Tibial nerve (tissue), 4 donors: ENCODE measurements at regions not wholly inside any gene's neighbourhood (a gene's known extent, or its start where the extent isn't known, plus 50 kb on each side); places are given as distances from the start of the nearest gene placed in this dataset.

Experiments
- DNase-seq, 2 donors: peaks; one replicate each; pipeline ENCODE4 v3.0.0-alpha.2; 2019; ENCODE audit warnings: low spot score in 2 of 2
- H3K27ac ChIP-seq, 4 donors: fragments of 200-600 bp; sonication (generic) in 3 of 4; one replicate each; pipeline ENCODE4 v1.5.1; 2017 to 2019; ENCODE audit warnings: mild to moderate bottlenecking in 1 of 4
- H3K27me3 ChIP-seq, 2 donors: fragments of 200-600 bp; sonication (generic) in 1 of 2; one replicate each; pipeline versions ENCODE4 v1.5.1 to v1.6.0; 2017 to 2019
- H3K36me3 ChIP-seq, 3 donors: fragments of 200-600 bp; sonication (generic); one replicate each; pipeline ENCODE4 v1.5.1; 2018 to 2019
- H3K4me1 ChIP-seq, 4 donors: fragments of 200-600 bp; sonication (generic) in 3 of 4; one replicate each; pipeline ENCODE4 v1.5.1; 2017 to 2019
- H3K4me3 ChIP-seq, 4 donors: fragments of 200-600 bp; sonication (generic) in 3 of 4; one replicate each; pipeline ENCODE4 v1.5.1; 2017 to 2019; ENCODE audit warnings: mild to moderate bottlenecking in 1 of 4, moderate library complexity in 1 of 4
- H3K9me3 ChIP-seq, 4 donors: fragments of 200-600 bp; sonication (generic) in 3 of 4; one replicate each; pipeline ENCODE4 v1.5.1; 2017 to 2019
- CTCF ChIP-seq, 5 experiments: fragments of 200-600 bp in 3 of 5; fragments of 450-650 bp in 2 of 5; sonication (generic) in 3 of 5; IDR thresholded peaks; one replicate each; pipeline ENCODE4 v1.5.1; 2016 to 2019; ENCODE audit warnings: antibody characterized with exemption in 5 of 5, mild to moderate bottlenecking in 3 of 5, moderate library complexity in 2 of 5
- EP300 ChIP-seq, 2 donors: sonication (generic); formaldehyde crosslinking; IDR thresholded peaks; one replicate each; pipeline ENCODE4 v1.6.1; 2017; ENCODE audit warnings: antibody characterized with exemption in 2 of 2, mild to moderate bottlenecking in 1 of 2
- POLR2A ChIP-seq, 2 donors: fragments of 450-650 bp; IDR thresholded peaks; one replicate each; pipeline ENCODE4 v1.6.1; 2017; ENCODE audit warnings: antibody characterized with exemption in 2 of 2, mild to moderate bottlenecking in 2 of 2, moderate library complexity in 2 of 2
- WGBS, 2 donors: methylation state at CpG; one replicate each; pipeline ENCODE4 v1.1.5; 2018; 5-methylcytosine and 5-hydroxymethylcytosine counted together

- Histone ChIP-seq H3K36me3 (no peaks in the 10 kb centered on the region), H3K27ac (no peak overlapping the region), H3K27me3 (peaks cover 0 to under 1% of the 10 kb centered on the region in 2 donors), H3K4me1 (no peaks in the 10 kb centered on the region), H3K9me3 (peaks cover 0 to 4% (median 0%) of the 10 kb centered on the region in 4 donors), H3K4me3 (no peak overlapping the region)
- no peak for TF ChIP-seq EP300 (IDR thresholded peaks at IDR 0.05)
- no peak for TF ChIP-seq POLR2A (IDR thresholded peaks at IDR 0.05)
- TF ChIP-seq CTCF (IDR thresholded peaks at IDR 0.05) = no peak
- WGBS, 2 donors = 85 to 92% methylated on average over 7 of the region's 7 CpGs
- no peak for DNase-seq
Measured at GRCh38 chr17:77565166-77565565, 393.3 kb upstream of the TNRC6C start.

- no peak for TF ChIP-seq POLR2A (IDR thresholded peaks at IDR 0.05)
- no peak for TF ChIP-seq EP300 (IDR thresholded peaks at IDR 0.05)
- TF ChIP-seq CTCF (IDR thresholded peaks at IDR 0.05) = no peak
- 79 to 80% methylated on average over 7 of the region's 7 CpGs for whole genome bisulfite sequencing, 2 donors
- Histone ChIP-seq H3K36me3 (no peaks in the 10 kb centered on the region), H3K9me3 (peaks cover 0 to 4% (median 0%) of the 10 kb centered on the region in 4 donors), H3K4me1 (peaks cover 0 to 4% (median 2%) of the 10 kb centered on the region in 4 donors), H3K27me3 (peaks cover 0 to 11% of the 10 kb centered on the region in 2 donors), H3K27ac (no peak overlapping the region), H3K4me3 (no peak overlapping the region)
- DNase-seq = no peak
Measured at GRCh38 chr17:77566151-77566550, 392.4 kb upstream of the TNRC6C start.

GRCh38 chr17:77566566-77567138, 391.9 kb upstream of the TNRC6C start:
- no peak for DNase-seq
- H3K4me1 ChIP-seq = peaks cover 0 to 9% (median 4%) of the 10 kb centered on the region in 4 donors
- 86 to 92% methylated on average over 13 of the region's 13 CpGs for WGBS, 2 donors

GRCh38 chr17:77568540-77568939, 390.0 kb upstream of the TNRC6C start:
- no peak for DNase-seq
- WGBS, 2 donors = 89 to 91% methylated on average over 7 of the region's 7 CpGs

More at GRCh38 chr17:77566566-77567138, 391.9 kb upstream of the TNRC6C start:
- H3K27me3 ChIP-seq = peaks cover 0 to 15% of the 10 kb centered on the region in 2 donors
- no peak overlapping the region for H3K27ac ChIP-seq
- H3K9me3 ChIP-seq = peaks cover 0 to 4% (median 0%) of the 10 kb centered on the region in 4 donors
- H3K36me3 ChIP-seq = no peaks in the 10 kb centered on the region
- H3K4me3 ChIP-seq = no peak overlapping the region
- no peak for TF ChIP-seq CTCF (IDR thresholded peaks at IDR 0.05)
- TF ChIP-seq POLR2A (IDR thresholded peaks at IDR 0.05) = no peak

GRCh38 chr17:77569846-77570564, 388.5 kb upstream of the TNRC6C start:
- Histone ChIP-seq H3K4me3 (no peak overlapping the region), H3K27ac (no peak overlapping the region), H3K36me3 (no peaks in the 10 kb centered on the region), H3K27me3 (peaks cover 0 to 15% of the 10 kb centered on the region in 2 donors), H3K4me1 (peaks cover 0 to 16% (median 4%) of the 10 kb centered on the region in 4 donors), H3K9me3 (no peaks in the 10 kb centered on the region)
- TF ChIP-seq EP300 (IDR thresholded peaks at IDR 0.05) (no peak), POLR2A (IDR thresholded peaks at IDR 0.05) (no peak), CTCF (IDR thresholded peaks at IDR 0.05) (no peak)
- WGBS, 2 donors = 90 to 95% methylated on average over 20 to 21 of the region's 21 CpGs
- DNase-seq = no peak

More at GRCh38 chr17:77568540-77568939, 390.0 kb upstream of the TNRC6C start:
- Histone ChIP-seq H3K36me3 (no peaks in the 10 kb centered on the region), H3K9me3 (peaks cover 0 to 3% (median 0%) of the 10 kb centered on the region in 4 donors), H3K4me3 (no peak overlapping the region), H3K27me3 (peaks cover 0 to 15% of the 10 kb centered on the region in 2 donors), H3K27ac (no peak overlapping the region), H3K4me1 (peaks cover 0 to 16% (median 4%) of the 10 kb centered on the region in 4 donors)
- TF ChIP-seq EP300 (IDR thresholded peaks at IDR 0.05) = no peak
